A549 (cell line): ENCODE measurements at regions not wholly inside any gene's neighbourhood (a gene's known extent, or its start where the extent isn't known, plus 50 kb on each side); places are given as distances from the start of the nearest gene placed in this dataset.

Source experiments
- ATAC-seq, 2 experiments: fragments of 200-7000 bp in 1 of 2; fragments of >200 bp in 1 of 2; cut with Nextera tagmentation in 1 of 2; cut with Tn5 transposase in 1 of 2; 3 replicates each; pipeline versions ENCODE4 v1.8.0 to v1.9.1; 2018 to 2020; ENCODE audit warnings: mild to moderate bottlenecking in 1 of 2, moderate library complexity in 1 of 2
- CTCF ChIA-PET: fragments of 300-600 bp; sonication (Branson Sonifier 250); formaldehyde crosslinking; extraction: SDS; loops from one replicate; lab custom pipeline; 2021; ENCODE audit warnings: antibody characterized with exemption, inconsistent platforms; lab: Yijun Ruan, JAX
- POLR2A ChIA-PET: fragments of 350-600 bp; formaldehyde crosslinking; extraction: SDS; loops from one replicate; lab custom pipeline; 2021; ENCODE audit warnings: antibody characterized with exemption, inconsistent platforms; lab: Yijun Ruan, JAX
- DNase-seq, 2 experiments: peaks; one replicate each; pipeline versions ENCODE4 v3.0.0 to v3.0.0-alpha.2; 2011 to 2016; ENCODE audit warnings: low read depth in 1 of 2, low spot score in 1 of 2
- FAIRE-seq: peaks from 2 replicates; lab custom pipeline; 2011; peaks lifted over from hg19 to GRCh38; lab: Jason Lieb, UNC
- H3K27ac ChIP-seq, 2 experiments: fragments of >200 bp; sonication (Bioruptor Twin); formaldehyde crosslinking; 3 replicates each; pipeline ENCODE4 v1.5.1; 2016 to 2017
- H3K4me1 ChIP-seq: fragments of >200 bp; sonication (Bioruptor Twin); formaldehyde crosslinking; 3 replicates; pipeline ENCODE4 v1.6.1; 2016
- H3K4me2 ChIP-seq: fragments of >200 bp; sonication (Bioruptor Twin); formaldehyde crosslinking; 3 replicates; pipeline ENCODE4 v1.6.1; 2016
- H3K4me3 ChIP-seq: fragments of >200 bp; sonication (Bioruptor Twin); formaldehyde crosslinking; 3 replicates; pipeline ENCODE4 v1.5.1; 2016
- H3K9me3 ChIP-seq: fragments of >200 bp; sonication (Bioruptor Twin); formaldehyde crosslinking; 3 replicates; pipeline ENCODE4 v1.6.1; 2016
- BHLHE40 ChIP-seq: IDR thresholded peaks from 2 replicates; pipeline ENCODE4 v1.6.1; 2012; ENCODE audit warnings: low read depth, low read length, inconsistent platforms
- CTCF ChIP-seq: fragments of >200 bp; sonication (Bioruptor Twin); formaldehyde crosslinking; IDR thresholded peaks from 3 replicates; pipeline ENCODE4 v1.5.1; 2016
- EHF ChIP-seq: fragments of 250-450 bp; sonication (Bioruptor Pico); IDR thresholded peaks from 2 replicates; pipeline ENCODE4 v1.5.0; 2020; ENCODE audit warnings: mild to moderate bottlenecking
- ELK1 ChIP-seq: fragments of 150-350 bp; IDR thresholded peaks from 2 replicates; pipeline ENCODE4 v1.6.1; 2014; ENCODE audit warnings: low read depth, mild to moderate bottlenecking, low read length
- ESRRA ChIP-seq: fragments of 150-350 bp; IDR thresholded peaks from 2 replicates; pipeline ENCODE4 v1.6.1; 2014; ENCODE audit warnings: mild to moderate bottlenecking, low read length, borderline replicate concordance
- FOSB ChIP-seq: fragments of 250-450 bp; sonication (Bioruptor Pico); IDR thresholded peaks from 2 replicates; pipeline ENCODE4 v1.5.0; 2020; ENCODE audit warnings: mild to moderate bottlenecking, moderate library complexity
- FOXS1 ChIP-seq: fragments of 250-450 bp; sonication (Bioruptor Pico); IDR thresholded peaks from 2 replicates; pipeline ENCODE4 v1.5.0; 2020; ENCODE audit warnings: mild to moderate bottlenecking, moderate library complexity
- HEYL ChIP-seq: fragments of 250-450 bp; sonication (Bioruptor Pico); IDR thresholded peaks from 2 replicates; pipeline ENCODE4 v1.8.0; 2021; ENCODE audit warnings: mild to moderate bottlenecking, moderate library complexity
- HMGXB4 ChIP-seq: fragments of 250-450 bp; sonication (Bioruptor Pico); IDR thresholded peaks from 2 replicates; pipeline ENCODE4 v1.5.0; 2021; ENCODE audit warnings: mild to moderate bottlenecking, moderate library complexity, borderline replicate concordance
- HOXB5 ChIP-seq: fragments of 250-450 bp; sonication (Bioruptor Pico); IDR thresholded peaks from 2 replicates; pipeline ENCODE4 v1.5.0; 2020; ENCODE audit warnings: mild to moderate bottlenecking, moderate library complexity
- JUN ChIP-seq, 2 experiments: fragments of >200 bp; sonication (Bioruptor Twin); formaldehyde crosslinking; IDR thresholded peaks; 2 replicates in 1 of 2; 3 replicates in 1 of 2; pipeline ENCODE4 v1.6.1; 2016 to 2017
- JUNB ChIP-seq: fragments of >200 bp; sonication (Bioruptor Twin); formaldehyde crosslinking; IDR thresholded peaks from 2 replicates; pipeline ENCODE4 v1.6.1; 2016
- KDM1A ChIP-seq: fragments of 200-600 bp; sonication (generic); IDR thresholded peaks from 2 replicates; pipeline ENCODE4 v1.6.1; 2016; ENCODE audit warnings: low read depth, mild to moderate bottlenecking
- MAFK ChIP-seq: fragments of 450-650 bp; IDR thresholded peaks from 2 replicates; pipeline ENCODE4 v1.6.1; 2014; ENCODE audit not compliant: partially characterized antibody
- MAX ChIP-seq: IDR thresholded peaks from 2 replicates; pipeline ENCODE4 v1.6.1; 2012
- MYC ChIP-seq: IDR thresholded peaks from 2 replicates; pipeline ENCODE4 v1.6.1; 2012; ENCODE audit warnings: mild to moderate bottlenecking, inconsistent platforms, low read length, improper control_type of control experiment, borderline replicate concordance
- NFE2L2 ChIP-seq: fragments of 150-350 bp; conservative IDR thresholded peaks from 2 replicates; pipeline ENCODE4 v1.6.1; 2014; ENCODE audit warnings: low read length
- NR3C1 ChIP-seq: fragments of >200 bp; sonication (Bioruptor Twin); formaldehyde crosslinking; IDR thresholded peaks from 3 replicates; pipeline ENCODE4 v1.6.1; 2017
- PBX3 ChIP-seq: IDR thresholded peaks from 2 replicates; pipeline ENCODE4 v1.6.1; 2012
- POLR2A ChIP-seq: IDR thresholded peaks from 2 replicates; pipeline ENCODE4 v1.6.1; 2012; ENCODE audit warnings: mild to moderate bottlenecking, low read length
- RAD21 ChIP-seq, 2 experiments: fragments of >200 bp in 1 of 2; sonication (Bioruptor Twin) in 1 of 2; formaldehyde crosslinking in 1 of 2; IDR thresholded peaks in 1 of 2; conservative IDR thresholded peaks in 1 of 2; 2 replicates in 1 of 2; 3 replicates in 1 of 2; pipeline ENCODE4 v1.6.1; 2012 to 2018; ENCODE audit warnings: inconsistent platforms in 1 of 2
- RNF2 ChIP-seq: fragments of 200-600 bp; sonication (generic); IDR thresholded peaks from 2 replicates; pipeline ENCODE4 v1.6.1; 2016; ENCODE audit warnings: low read depth, mild to moderate bottlenecking, antibody characterized with exemption, moderate library complexity, borderline replicate concordance
- SMC3 ChIP-seq: fragments of >200 bp; sonication (Bioruptor Twin); formaldehyde crosslinking; IDR thresholded peaks from 3 replicates; pipeline ENCODE4 v1.6.1; 2018; ENCODE audit warnings: inconsistent platforms
- SREBF2 ChIP-seq: fragments of 450-650 bp; IDR thresholded peaks from 2 replicates; pipeline ENCODE4 v1.6.1; 2014; ENCODE audit warnings: mild to moderate bottlenecking, moderate library complexity
- TFCP2L1 ChIP-seq: fragments of 250-450 bp; sonication (Bioruptor Pico); IDR thresholded peaks from 2 replicates; pipeline ENCODE4 v1.5.0; 2021; ENCODE audit warnings: mild to moderate bottlenecking
- TP53 ChIP-seq: fragments of 250-450 bp; sonication (Bioruptor Pico); IDR thresholded peaks from 2 replicates; pipeline ENCODE4 v1.5.0; 2021; ENCODE audit warnings: mild to moderate bottlenecking, moderate library complexity
- ZC3H11A ChIP-seq: fragments of 450-650 bp; IDR thresholded peaks from 2 replicates; pipeline ENCODE4 v1.6.1; 2014; ENCODE audit warnings: antibody characterized with exemption, mild to moderate bottlenecking
- ZNF302 ChIP-seq: fragments of 250-450 bp; sonication (Bioruptor Pico); IDR thresholded peaks from 2 replicates; pipeline ENCODE4 v1.9.0; 2021; ENCODE audit warnings: inconsistent platforms, mild to moderate bottlenecking, moderate library complexity
- ZSCAN20 ChIP-seq: fragments of 250-450 bp; sonication (Bioruptor Pico); IDR thresholded peaks from 2 replicates; pipeline ENCODE4 v1.8.0; 2022; ENCODE audit warnings: mild to moderate bottlenecking, moderate library complexity
- WGBS: methylation state at CpG from one replicate; pipeline ENCODE4 v1.1.6; 2017; ENCODE audit errors: missing lambda C conversion rate; 5-methylcytosine and 5-hydroxymethylcytosine counted together

- H3K4me3 ChIP-seq, result no peak overlapping the region
- no peaks in the 10 kb centered on the region for H3K4me1 ChIP-seq
- ChIA-PET POLR2A (no interaction called here), CTCF (no interaction called here)
- DNase-seq (no peak), ATAC-seq (no peak), FAIRE-seq (no peak)
- no peaks in the 10 kb centered on the region for H3K9me3 ChIP-seq
- no peak for TF ChIP-seq MAX
- no peak for TF ChIP-seq POLR2A
- no peak for TF ChIP-seq FOXS1 (CRISPR knock-in tag)
- no peak for TF ChIP-seq KDM1A
- TF ChIP-seq HOXB5, result no peak
- TF ChIP-seq JUN (IDR thresholded peaks at IDR 0.05), result no peak
- TF ChIP-seq ELK1, result no peak
- TF ChIP-seq PBX3, result no peak
- no peak for TF ChIP-seq SREBF2
- TF ChIP-seq NR3C1, result no peak
- no peak for TF ChIP-seq ZSCAN20 (CRISPR knock-in tag)
- TF ChIP-seq TFCP2L1 (CRISPR knock-in tag), result no peak
- no peak for TF ChIP-seq EHF (CRISPR knock-in tag)
- no peak overlapping the region for H3K27ac ChIP-seq
- WGBS, result 25% methylated on average over 3 of the region's 3 CpGs
- H3K4me2 ChIP-seq, result no peak overlapping the region
Observed at GRCh38 chr4:10312568-10312967, 144.7 kb downstream of the ZNF518B start.

- Histone ChIP-seq H3K27ac (no peak overlapping the region), H3K4me2 (no peak overlapping the region), H3K9me3 (no peaks in the 10 kb centered on the region), H3K4me3 (no peak overlapping the region), H3K4me1 (no peaks in the 10 kb centered on the region)
- DNase-seq, result no peak
- CTCF ChIA-PET, result no interaction called here
- TF ChIP-seq MAFK (no peak), ZNF302 (CRISPR knock-in tag) (no peak), ZC3H11A (no peak), ESRRA (no peak), NFE2L2 (no peak), JUNB (no peak), SMC3 (no peak), MYC (no peak), FOSB (no peak), KDM1A (no peak), HMGXB4 (no peak), RAD21 (conservative IDR thresholded peaks at IDR 0.05 in 1 of 2, IDR thresholded peaks at IDR 0.05 in 1 of 2) (no peak), HEYL (CRISPR knock-in tag) (no peak), TP53 (CRISPR knock-in tag) (no peak), BHLHE40 (no peak), CTCF (no peak), RNF2 (no peak)
- WGBS, result 0% methylated on average over 4 of the region's 4 CpGs
- no peak for FAIRE-seq
- no peak for ATAC-seq
- POLR2A ChIA-PET, result no interaction called here
Observed at GRCh38 chr4:10311939-10312338, 145.3 kb downstream of the ZNF518B start.
